T-cell (primary cell): ENCODE measurements at regions not wholly inside any gene's neighbourhood (a gene's known extent, or its start where the extent isn't known, plus 50 kb on each side); places are given as distances from the start of the nearest gene placed in this dataset.

Experiments used
- ATAC-seq, 4 experiments: fragments of 200-7000 bp in 3 of 4; fragments of 150-1000 bp in 1 of 4; cut with Tn5 transposase; replicated peaks in 1 of 4; 1 replicate in 3 of 4; 2 replicates in 1 of 4; pipeline ENCODE4 v1.10.0; 2021; ENCODE audit warnings: moderate library complexity in 3 of 4, mild to moderate bottlenecking in 2 of 4, moderate number of reproducible peaks in 1 of 4
- CTCF ChIA-PET, 2 donors: fragments of 300-600 bp; sonication (Branson Sonifier 250); formaldehyde crosslinking; loops; one replicate each; lab custom pipeline; 2022; ENCODE audit warnings: antibody characterized with exemption in 2 of 2; lab: Charles Lee
- POLR2A ChIA-PET, 2 donors: fragments of 300-600 bp; sonication (Branson Sonifier 250); formaldehyde crosslinking; loops; one replicate each; lab custom pipeline; 2022; ENCODE audit warnings: antibody characterized with exemption in 2 of 2; lab: Charles Lee
- DNase-seq, 35 experiments: peaks; one replicate each; pipeline versions ENCODE4 v3.0.0 to v3.0.0-alpha.2; 2013 to 2023
- H3K27ac ChIP-seq: one replicate; pipeline ENCODE4 v1.5.1; 2013; ENCODE audit warnings: low read length
- H3K27me3 ChIP-seq, 2 experiments: replicated peaks in 1 of 2; 1 replicate in 1 of 2; 2 replicates in 1 of 2; pipeline versions ENCODE4 v1.6.1 to v1.7.0; 2013; ENCODE audit warnings: low read length in 1 of 2, mixed read lengths in 1 of 2; ENCODE audit not compliant: control insufficient read depth in 2 of 2, insufficient read depth in 2 of 2; ENCODE audit errors: extremely low read depth in 1 of 2
- H3K36me3 ChIP-seq, 2 donors: 1 replicate in 1 of 2; 2 replicates in 1 of 2; pipeline versions ENCODE4 v1.6.1 to v1.7.0; 2013; ENCODE audit warnings: low read length in 1 of 2; ENCODE audit not compliant: control insufficient read depth in 2 of 2, insufficient read depth in 1 of 2; ENCODE audit errors: extremely low read depth in 1 of 2
- H3K4me1 ChIP-seq, 2 experiments: 1 replicate in 1 of 2; 2 replicates in 1 of 2; pipeline versions ENCODE4 v1.6.1 to v1.7.0; 2013; ENCODE audit warnings: low read length in 2 of 2, mixed read lengths in 1 of 2; ENCODE audit not compliant: insufficient read depth in 2 of 2, control insufficient read depth in 1 of 2; ENCODE audit errors: extremely low read depth in 1 of 2
- H3K4me3 ChIP-seq, 2 donors: 1 replicate in 1 of 2; 2 replicates in 1 of 2; pipeline versions ENCODE4 v1.5.1 to v1.7.0; 2013; ENCODE audit warnings: mild to moderate bottlenecking in 2 of 2, low read length in 1 of 2, moderate library complexity in 1 of 2; ENCODE audit not compliant: control insufficient read depth in 1 of 2; ENCODE audit errors: extremely low read depth in 1 of 2
- H3K9me3 ChIP-seq: 2 replicates; pipeline ENCODE4 v1.7.0; 2013
- H3K27ac Mint-ChIP-seq, 2 donors: one replicate each; pipeline ENCODE4 v1.8.0; 2020 to 2021; ENCODE audit warnings: mild to moderate bottlenecking in 2 of 2, mixed read lengths in 2 of 2
- H3K27me3 Mint-ChIP-seq, 2 donors: one replicate each; pipeline ENCODE4 v1.8.0; 2021 to 2022; ENCODE audit warnings: mixed read lengths in 2 of 2
- H3K36me3 Mint-ChIP-seq: one replicate; pipeline ENCODE4 v1.8.0; 2021; ENCODE audit warnings: mixed read lengths
- H3K4me1 Mint-ChIP-seq, 3 donors: one replicate each; pipeline ENCODE4 v1.8.0; 2020 to 2022; ENCODE audit warnings: mixed read lengths in 3 of 3, mild to moderate bottlenecking in 1 of 3
- H3K4me3 Mint-ChIP-seq, 3 donors: one replicate each; pipeline ENCODE4 v1.8.0; 2020 to 2022; ENCODE audit warnings: mild to moderate bottlenecking in 3 of 3, mixed read lengths in 3 of 3, moderate library complexity in 3 of 3
- H3K9me3 Mint-ChIP-seq, 3 donors: one replicate each; pipeline ENCODE4 v1.8.0; 2020 to 2022; ENCODE audit warnings: mixed read lengths in 3 of 3
- WGBS: methylation state at CpG from one replicate; pipeline ENCODE4 v1.1.5; 2013; ENCODE audit warnings: missing lambda C conversion rate; ENCODE audit not compliant: insufficient coverage; 5-methylcytosine and 5-hydroxymethylcytosine counted together

GRCh38 chr7:41447450-41448042 lies 255.3 kb downstream of the INHBA start:
- no peaks in the 10 kb centered on the region for H3K4me1 Mint-ChIP-seq
- H3K4me3 Mint-ChIP-seq = no peak overlapping the region
- ChIA-PET CTCF (no interaction called here), POLR2A (no interaction called here)
- Histone ChIP-seq H3K4me3 (no peak overlapping the region), H3K36me3 (no peaks in the 10 kb centered on the region), H3K9me3 (no peaks in the 10 kb centered on the region), H3K4me1 (no peaks in the 10 kb centered on the region), H3K27me3 (no peaks in the 10 kb centered on the region), H3K27ac (no peak overlapping the region)
- WGBS = 92% methylated on average over 5 of the region's 9 CpGs
- ATAC-seq (no peak), DNase-seq (no peak)
- no peaks in the 10 kb centered on the region for H3K27me3 Mint-ChIP-seq
- H3K27ac Mint-ChIP-seq = no peak overlapping the region
- H3K36me3 Mint-ChIP-seq = no peaks in the 10 kb centered on the region
- peaks cover 4 to 9% (median 9%) of the 10 kb centered on the region in 3 donors for H3K9me3 Mint-ChIP-seq

GRCh38 chr7:41446606-41447449 lies 256.1 kb downstream of the INHBA start:
- CTCF ChIA-PET = no interaction called here
- H3K36me3 Mint-ChIP-seq = no peaks in the 10 kb centered on the region
- WGBS = 72% methylated on average over 3 of the region's 7 CpGs

GRCh38 chr7:41445946-41446345 lies 256.9 kb downstream of the INHBA start:
- WGBS = 75% methylated on average over 1 of the region's 3 CpGs
- Histone ChIP-seq H3K36me3 (no peaks in the 10 kb centered on the region), H3K27me3 (no peaks in the 10 kb centered on the region), H3K27ac (no peak overlapping the region), H3K9me3 (no peaks in the 10 kb centered on the region), H3K4me3 (no peak overlapping the region), H3K4me1 (no peaks in the 10 kb centered on the region)
- ChIA-PET CTCF (no interaction called here), POLR2A (no interaction called here)
- Mint-ChIP-seq H3K9me3 (peaks cover 6 to 9% (median 9%) of the 10 kb centered on the region in 3 donors), H3K27ac (no peak overlapping the region), H3K36me3 (no peaks in the 10 kb centered on the region), H3K27me3 (no peaks in the 10 kb centered on the region), H3K4me3 (no peak overlapping the region), H3K4me1 (no peaks in the 10 kb centered on the region)
- no peak for ATAC-seq
- no peak for DNase-seq

More at GRCh38 chr7:41446606-41447449, 256.1 kb downstream of the INHBA start:
- Histone ChIP-seq H3K9me3 (no peaks in the 10 kb centered on the region), H3K4me3 (no peak overlapping the region), H3K4me1 (no peaks in the 10 kb centered on the region), H3K36me3 (no peaks in the 10 kb centered on the region), H3K27me3 (no peaks in the 10 kb centered on the region), H3K27ac (no peak overlapping the region)
- ATAC-seq (no peak), DNase-seq (no peak)
- no peak overlapping the region for H3K27ac Mint-ChIP-seq
- H3K27me3 Mint-ChIP-seq = no peaks in the 10 kb centered on the region
- peaks cover 6 to 9% (median 9%) of the 10 kb centered on the region in 3 donors for H3K9me3 Mint-ChIP-seq
- no peak overlapping the region for H3K4me3 Mint-ChIP-seq
- POLR2A ChIA-PET = no interaction called here
- H3K4me1 Mint-ChIP-seq = no peaks in the 10 kb centered on the region

- Histone ChIP-seq H3K4me3 (no peak overlapping the region), H3K4me1 (no peaks in the 10 kb centered on the region), H3K36me3 (no peaks in the 10 kb centered on the region), H3K9me3 (no peaks in the 10 kb centered on the region), H3K27me3 (no peaks in the 10 kb centered on the region), H3K27ac (no peak overlapping the region)
- H3K9me3 Mint-ChIP-seq = peaks cover 4 to 7% (median 6%) of the 10 kb centered on the region in 3 donors
- no peak overlapping the region for H3K27ac Mint-ChIP-seq
- ATAC-seq (no peak), DNase-seq (no peak)
- ChIA-PET POLR2A (no interaction called here), CTCF (no interaction called here)
- no peaks in the 10 kb centered on the region for H3K36me3 Mint-ChIP-seq
- no peaks in the 10 kb centered on the region for H3K27me3 Mint-ChIP-seq
- no peak overlapping the region for H3K4me3 Mint-ChIP-seq
- H3K4me1 Mint-ChIP-seq = no peaks in the 10 kb centered on the region
- 83% methylated on average over 1 of the region's 1 CpG for WGBS
Observed at GRCh38 chr7:41445432-41445831, 257.5 kb downstream of the INHBA start.

- H3K27ac ChIP-seq = no peak overlapping the region
- no peaks in the 10 kb centered on the region for H3K27me3 ChIP-seq
- no peak overlapping the region for H3K4me3 Mint-ChIP-seq
- POLR2A ChIA-PET = no interaction called here
- no peaks in the 10 kb centered on the region for H3K36me3 Mint-ChIP-seq
- peaks cover 6 to 15% (median 13%) of the 10 kb centered on the region in 3 donors for H3K9me3 Mint-ChIP-seq
- DNase-seq (no peak), ATAC-seq (no peak)
- H3K9me3 ChIP-seq = no peaks in the 10 kb centered on the region
- no peaks in the 10 kb centered on the region for H3K4me1 ChIP-seq
- CTCF ChIA-PET = no interaction called here
- H3K36me3 ChIP-seq = no peaks in the 10 kb centered on the region
- H3K4me1 Mint-ChIP-seq = no peaks in the 10 kb centered on the region
- H3K4me3 ChIP-seq = no peak overlapping the region
- 69% methylated on average over 5 of the region's 7 CpGs for WGBS
- H3K27me3 Mint-ChIP-seq = no peaks in the 10 kb centered on the region
- no peak overlapping the region for H3K27ac Mint-ChIP-seq
Observed at GRCh38 chr7:41439515-41439879, 263.4 kb downstream of the INHBA start.

GRCh38 chr7:41438705-41439514 lies 264.0 kb downstream of the INHBA start:
- no peaks in the 10 kb centered on the region for H3K4me1 Mint-ChIP-seq

More at GRCh38 chr7:41438705-41439514, 264.0 kb downstream of the INHBA start:
- Mint-ChIP-seq H3K9me3 (peaks cover 6 to 19% (median 16%) of the 10 kb centered on the region in 3 donors), H3K4me3 (no peak overlapping the region), H3K36me3 (no peaks in the 10 kb centered on the region), H3K27me3 (no peaks in the 10 kb centered on the region), H3K27ac (no peak overlapping the region)
- H3K4me1 ChIP-seq = no peaks in the 10 kb centered on the region
- 79% methylated on average over 5 of the region's 8 CpGs for WGBS
- POLR2A ChIA-PET = no interaction called here
- DNase-seq = no peak
- ATAC-seq = no peak
- H3K36me3 ChIP-seq = no peaks in the 10 kb centered on the region
- no peaks in the 10 kb centered on the region for H3K27me3 ChIP-seq
- CTCF ChIA-PET = no interaction called here
- H3K27ac ChIP-seq = no peak overlapping the region
- no peaks in the 10 kb centered on the region for H3K9me3 ChIP-seq
- no peak overlapping the region for H3K4me3 ChIP-seq
